Body of pancreas (tissue), 4 donors: ENCODE measurements at regions not wholly inside any gene's neighbourhood (a gene's known extent, or its start where the extent isn't known, plus 50 kb on each side); places are given as distances from the start of the nearest gene placed in this dataset.

ENCODE experiments used
- POLR2A ChIP-seq, 3 donors: fragments of 450-650 bp; IDR thresholded peaks; one replicate each; pipeline ENCODE4 v1.6.1; 2016; ENCODE audit warnings: antibody characterized with exemption in 3 of 3, mild to moderate bottlenecking in 2 of 3
- TF ChIP-seq, protein P1 (sequence below), 7 experiments: fragments of 450-650 bp in 4 of 7; fragments of 200-600 bp in 3 of 7; sonication (generic) in 3 of 7; IDR thresholded peaks; one replicate each; pipeline ENCODE4 v1.5.1; 2016 to 2019; ENCODE audit warnings: antibody characterized with exemption in 7 of 7

- TF ChIP-seq, protein P1, sequence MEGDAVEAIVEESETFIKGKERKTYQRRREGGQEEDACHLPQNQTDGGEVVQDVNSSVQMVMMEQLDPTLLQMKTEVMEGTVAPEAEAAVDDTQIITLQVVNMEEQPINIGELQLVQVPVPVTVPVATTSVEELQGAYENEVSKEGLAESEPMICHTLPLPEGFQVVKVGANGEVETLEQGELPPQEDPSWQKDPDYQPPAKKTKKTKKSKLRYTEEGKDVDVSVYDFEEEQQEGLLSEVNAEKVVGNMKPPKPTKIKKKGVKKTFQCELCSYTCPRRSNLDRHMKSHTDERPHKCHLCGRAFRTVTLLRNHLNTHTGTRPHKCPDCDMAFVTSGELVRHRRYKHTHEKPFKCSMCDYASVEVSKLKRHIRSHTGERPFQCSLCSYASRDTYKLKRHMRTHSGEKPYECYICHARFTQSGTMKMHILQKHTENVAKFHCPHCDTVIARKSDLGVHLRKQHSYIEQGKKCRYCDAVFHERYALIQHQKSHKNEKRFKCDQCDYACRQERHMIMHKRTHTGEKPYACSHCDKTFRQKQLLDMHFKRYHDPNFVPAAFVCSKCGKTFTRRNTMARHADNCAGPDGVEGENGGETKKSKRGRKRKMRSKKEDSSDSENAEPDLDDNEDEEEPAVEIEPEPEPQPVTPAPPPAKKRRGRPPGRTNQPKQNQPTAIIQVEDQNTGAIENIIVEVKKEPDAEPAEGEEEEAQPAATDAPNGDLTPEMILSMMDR (IDR thresholded peaks at IDR 0.05), result no peak
- no peak for TF ChIP-seq POLR2A (IDR thresholded peaks at IDR 0.05)
Observed at GRCh38 chr11:16611926-16612565, 126.4 kb upstream of the C11orf58 start.
